Breast epithelium (tissue), 4 donors: ENCODE measurements at regions not wholly inside any gene's neighbourhood (a gene's known extent, or its start where the extent isn't known, plus 50 kb on each side); places are given as distances from the start of the nearest gene placed in this dataset.
"Not testable (repeated sequence)": the region's sequence is repeated elsewhere in the genome, so short reads cannot be mapped to it uniquely, and the experiment has no call there.

ENCODE experiments used
- DNase-seq, 2 donors: peaks; one replicate each; pipeline ENCODE4 v3.0.0-alpha.2; 2019; ENCODE audit warnings: low spot score in 2 of 2
- H3K27ac ChIP-seq, 2 donors: fragments of 200-600 bp; sonication (generic) in 1 of 2; one replicate each; pipeline ENCODE4 v1.5.1; 2016 to 2019; ENCODE audit warnings: mild to moderate bottlenecking in 1 of 2
- H3K27me3 ChIP-seq, 2 donors: fragments of 200-600 bp; sonication (generic) in 1 of 2; one replicate each; pipeline versions ENCODE4 v1.5.1 to v1.6.0; 2017 to 2019; ENCODE audit warnings: control low read depth in 1 of 2, mild to moderate bottlenecking in 1 of 2
- H3K36me3 ChIP-seq: fragments of 200-600 bp; one replicate; pipeline ENCODE4 v1.5.1; 2019
- H3K4me1 ChIP-seq, 2 donors: fragments of 200-600 bp; sonication (generic); one replicate each; pipeline ENCODE4 v1.5.1; 2016 to 2019; ENCODE audit warnings: control low read depth in 1 of 2
- H3K4me3 ChIP-seq, 3 donors: fragments of 200-600 bp; sonication (generic); 1 replicate in 2 of 3; 2 replicates in 1 of 3; pipeline ENCODE4 v1.5.1; 2016 to 2019; ENCODE audit warnings: mild to moderate bottlenecking in 3 of 3, moderate library complexity in 2 of 3
- H3K9me3 ChIP-seq, 2 donors: fragments of 200-600 bp; sonication (generic) in 1 of 2; one replicate each; pipeline ENCODE4 v1.5.1; 2016 to 2019; ENCODE audit warnings: control low read depth in 1 of 2
- CTCF ChIP-seq, 3 donors: fragments of 450-650 bp; IDR thresholded peaks; one replicate each; pipeline ENCODE4 v1.5.1; 2016 to 2017; ENCODE audit warnings: antibody characterized with exemption in 3 of 3, mild to moderate bottlenecking in 3 of 3, moderate library complexity in 3 of 3
- POLR2A ChIP-seq: fragments of 450-650 bp; IDR thresholded peaks from one replicate; pipeline ENCODE4 v1.6.1; 2016; ENCODE audit warnings: antibody characterized with exemption, mild to moderate bottlenecking, moderate library complexity
- POLR2AphosphoS5 ChIP-seq, 3 donors: sonication (generic); formaldehyde crosslinking; IDR thresholded peaks; one replicate each; pipeline ENCODE4 v1.6.1; 2017; ENCODE audit warnings: antibody characterized with exemption in 3 of 3
- intact Hi-C: fragments of 100-400 bp; cut with DNase I; formaldehyde crosslinking; loops from one replicate; pipeline ENCODE4 v1.15.1; 2023; ENCODE audit warnings: low total_unique reads

GRCh38 chr18:46179306-46179705 is 75.1 kb downstream of the HAUS1 start:
- H3K36me3 ChIP-seq, result no peaks in the 10 kb centered on the region
- H3K27ac ChIP-seq, result no peak overlapping the region
- no peaks in the 10 kb centered on the region for H3K4me1 ChIP-seq
- TF ChIP-seq CTCF (IDR thresholded peaks at IDR 0.05) (no peak), POLR2A (no peak), POLR2AphosphoS5 (IDR thresholded peaks at IDR 0.05) (no peak)
- H3K27me3 ChIP-seq, result no peaks in the 10 kb centered on the region
- intact Hi-C loops, result loop anchor here (10.0 kb wide), 1 partner anchor 295 kb away; no protein-coding TSS in a partner anchor
- no peak for DNase-seq
- no peak overlapping the region for H3K4me3 ChIP-seq
- H3K9me3 ChIP-seq, result no peaks in the 10 kb centered on the region

- Histone ChIP-seq H3K27ac (no peak overlapping the region), H3K27me3 (no peaks in the 10 kb centered on the region), H3K9me3 (no peaks in the 10 kb centered on the region), H3K4me1 (no peaks in the 10 kb centered on the region), H3K4me3 (no peak overlapping the region), H3K36me3 (no peaks in the 10 kb centered on the region)
- DNase-seq, result no peak
- intact Hi-C loops, result no loop called here
- no peak for TF ChIP-seq CTCF (IDR thresholded peaks at IDR 0.05)
- no peak for TF ChIP-seq POLR2A
- TF ChIP-seq POLR2AphosphoS5 (IDR thresholded peaks at IDR 0.05), result no peak
Observed at GRCh38 chr18:46182633-46183358, 78.6 kb downstream of the HAUS1 start.

- DNase-seq, H3K27ac ChIP-seq, intact Hi-C loops, H3K36me3 ChIP-seq, H3K27me3 ChIP-seq, H3K9me3 ChIP-seq, H3K4me3 ChIP-seq, H3K4me1 ChIP-seq: not testable (repeated sequence)
Observed at GRCh38 chr18:46184296-46184695, 80.1 kb downstream of the HAUS1 start.

- Histone ChIP-seq H3K4me3 (no peak overlapping the region), H3K27ac (no peak overlapping the region), H3K4me1 (no peaks in the 10 kb centered on the region), H3K9me3 (no peaks in the 10 kb centered on the region), H3K36me3 (no peaks in the 10 kb centered on the region), H3K27me3 (no peaks in the 10 kb centered on the region)
- DNase-seq, result no peak
- intact Hi-C loops, result no loop called here
- TF ChIP-seq POLR2A (no peak), POLR2AphosphoS5 (IDR thresholded peaks at IDR 0.05) (no peak), CTCF (IDR thresholded peaks at IDR 0.05) (no peak)
Observed at GRCh38 chr18:46184727-46185126, 80.5 kb downstream of the HAUS1 start.

- Histone ChIP-seq H3K27me3 (no peaks in the 10 kb centered on the region), H3K4me1 (peaks cover 0 to 4% of the 10 kb centered on the region in 2 donors), H3K36me3 (no peaks in the 10 kb centered on the region), H3K27ac (no peak overlapping the region), H3K9me3 (no peaks in the 10 kb centered on the region), H3K4me3 (no peak overlapping the region)
- intact Hi-C loops, result no loop called here
- no peak for DNase-seq
- TF ChIP-seq CTCF (IDR thresholded peaks at IDR 0.05) (no peak), POLR2A (no peak), POLR2AphosphoS5 (IDR thresholded peaks at IDR 0.05) (no peak)
Observed at GRCh38 chr18:46190667-46191066, 86.5 kb downstream of the HAUS1 start.
